NCI-H526 treated with DMSO at 0.1 percent for 48 hours (cell line): ENCODE measurements at regions not wholly inside any gene's neighbourhood (a gene's known extent, or its start where the extent isn't known, plus 50 kb on each side); places are given as distances from the start of the nearest gene placed in this dataset.
"Not testable (repeated sequence)": the region's sequence is repeated elsewhere in the genome, so short reads cannot be mapped to it uniquely, and the experiment has no call there.

Experiments
- DNase-seq: peaks from one replicate; lab custom pipeline; 2025; lab: John Stamatoyannopoulos, UW

DNA sequence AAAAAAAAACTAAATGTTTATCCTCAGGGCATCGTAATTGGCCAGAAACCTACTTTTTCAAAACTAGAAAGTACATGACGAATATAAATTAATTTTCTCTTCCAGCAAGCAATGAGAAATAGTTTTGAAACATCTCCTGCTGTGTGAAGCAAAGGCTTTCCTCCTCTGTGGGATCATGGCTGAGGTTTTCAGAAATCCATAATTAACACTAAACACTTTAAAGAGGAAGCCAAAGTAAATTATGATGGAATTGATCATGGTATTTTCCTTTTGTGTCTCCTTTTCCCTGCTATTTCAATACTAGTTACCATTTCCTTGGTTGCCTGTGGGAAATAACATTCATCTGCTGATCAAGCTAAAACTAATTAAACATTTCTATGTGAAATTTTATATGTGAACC, 1413.8 kb upstream of the PCDH20 start:
- DNase-seq, result no peak

DNA sequence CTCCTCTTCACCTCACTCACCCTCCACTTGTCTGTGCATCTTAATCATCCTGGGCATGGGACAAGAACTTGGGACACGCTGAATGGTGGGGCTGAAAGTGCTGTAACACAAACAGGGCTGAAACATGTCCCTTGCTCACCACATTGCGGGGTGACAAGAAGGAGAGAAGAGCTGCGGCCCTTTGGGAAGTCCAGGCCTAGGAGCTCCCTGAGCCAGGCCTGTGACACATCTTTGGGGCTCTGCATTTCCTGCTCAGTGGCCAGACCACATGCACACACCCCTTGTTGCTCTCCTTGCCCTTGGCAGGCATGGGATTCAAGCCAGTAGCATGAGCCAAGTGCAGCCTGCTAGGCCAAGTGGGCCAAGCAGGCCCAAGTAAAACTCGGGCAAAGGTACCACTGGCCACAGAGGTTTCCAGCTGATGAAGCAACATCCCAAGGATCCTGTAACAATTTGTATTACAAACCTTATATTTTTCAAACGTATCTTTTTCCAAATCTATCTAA, 1384.3 kb upstream of the PCDH20 start:
- no peak for DNase-seq

- DNase-seq, result no peak
These were observed 1383.4 kb upstream of the PCDH20 start for GRCh38 chr13:62799038-62799535.

- no peak for DNase-seq
These were observed 1378.2 kb upstream of the PCDH20 start for GRCh38 chr13:62793850-62794249.

DNA sequence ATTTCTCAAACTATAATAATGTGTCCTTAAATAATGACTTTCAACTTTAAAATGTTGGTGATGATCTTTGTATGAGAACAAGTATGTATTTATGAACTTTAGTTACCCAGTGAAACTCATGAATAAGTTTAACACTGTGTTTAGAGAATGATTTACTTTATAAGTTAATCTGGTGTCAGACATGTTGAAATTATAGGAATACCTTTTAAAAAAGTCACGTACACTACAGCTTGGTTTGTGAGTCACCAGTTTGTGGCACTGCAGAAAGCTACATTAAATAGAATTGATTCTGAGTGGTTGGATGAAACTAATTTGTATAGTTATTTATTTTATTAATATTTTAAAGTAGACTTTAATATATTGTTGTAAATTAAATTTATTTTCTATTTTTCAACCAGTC, 1366.2 kb upstream of the PCDH20 start:
- no peak for DNase-seq

DNA sequence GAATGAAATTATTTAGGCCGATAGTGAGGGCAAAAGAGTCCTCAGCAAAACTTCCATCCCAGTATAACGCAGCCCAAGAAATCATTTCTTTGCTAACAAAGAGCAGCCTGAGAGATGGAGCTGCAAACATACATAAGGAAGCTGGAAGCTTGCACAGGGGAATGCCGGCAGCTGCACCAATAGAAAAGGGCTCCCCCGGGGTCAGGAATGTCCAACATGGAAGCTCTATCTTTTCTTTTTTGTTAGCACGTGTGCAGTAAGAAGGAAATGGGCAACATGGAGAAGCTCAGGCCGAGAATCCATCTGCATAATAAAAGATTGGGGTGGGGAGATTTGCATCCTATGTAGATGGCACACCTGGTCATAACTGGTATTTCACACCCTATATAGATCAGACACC, 1363.5 kb upstream of the PCDH20 start:
- no peak for DNase-seq

- no peak for DNase-seq
These were observed 1351.8 kb upstream of the PCDH20 start for GRCh38 chr13:62767473-62767872.

DNA sequence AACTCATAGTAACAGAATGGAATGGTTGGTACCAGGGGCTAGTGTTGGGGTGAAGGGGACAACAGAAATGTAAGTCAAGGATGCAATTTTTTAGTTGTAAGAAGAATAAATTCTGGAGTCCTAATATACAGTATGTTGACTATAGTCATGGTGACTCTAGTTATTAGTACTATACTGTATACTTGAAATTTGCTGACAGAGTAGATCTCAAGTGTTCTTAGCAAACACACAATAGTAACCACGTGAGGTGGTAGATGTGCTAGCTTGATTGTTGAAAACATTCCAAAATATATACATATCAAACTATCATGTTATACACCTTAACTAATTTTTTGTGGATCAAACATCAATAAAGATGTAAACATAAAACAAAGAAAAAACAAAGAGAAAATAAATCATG, 1345.1 kb upstream of the PCDH20 start:
- no peak for DNase-seq

- no peak for DNase-seq
These were observed 1332.0 kb upstream of the PCDH20 start for GRCh38 chr13:62747629-62748028.

DNA sequence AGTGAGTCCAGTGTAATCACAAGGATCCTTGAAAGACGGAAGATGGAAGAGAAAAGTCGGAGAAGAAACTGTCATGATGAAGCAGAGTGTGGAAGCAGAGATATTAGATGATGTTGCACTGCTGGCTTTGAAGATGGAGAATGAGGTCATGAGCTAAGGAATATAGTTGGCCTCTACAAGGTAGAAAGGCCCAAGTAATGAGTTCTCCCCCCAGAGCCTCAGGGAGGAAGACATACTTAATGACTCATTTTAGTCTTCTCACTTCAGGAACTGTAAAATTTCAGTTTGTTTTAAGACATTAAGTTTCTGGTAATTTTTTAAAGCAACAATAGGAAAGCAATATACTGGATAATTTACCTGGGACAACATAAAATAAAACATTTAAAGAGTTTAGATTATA, 1331.5 kb upstream of the PCDH20 start:
- DNase-seq, result no peak

- DNase-seq, result not testable (repeated sequence)
These were observed 1314.1 kb upstream of the PCDH20 start for GRCh38 chr13:62729746-62730145.

DNA sequence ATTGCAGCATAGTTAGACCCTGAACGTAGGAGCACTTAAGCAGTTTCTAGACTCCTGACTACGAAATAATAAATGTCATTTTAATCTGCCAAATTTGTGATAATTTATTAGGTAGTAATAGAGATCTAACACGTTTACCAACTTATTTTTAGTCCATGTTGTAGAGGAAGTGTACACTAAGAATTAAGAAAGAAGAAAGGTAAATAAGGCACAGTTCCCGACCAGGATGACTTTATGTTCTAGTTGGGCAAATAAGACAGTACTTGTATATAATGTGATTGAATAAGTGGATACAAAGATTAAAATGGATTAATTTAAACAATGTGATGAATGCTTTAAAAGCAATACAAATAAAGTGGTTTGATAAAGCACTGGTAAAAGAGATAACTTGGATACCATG, 1306.2 kb upstream of the PCDH20 start:
- DNase-seq, result no peak

GRCh38 chr13:62711948-62712347, 1296.3 kb upstream of the PCDH20 start:
- DNase-seq, result not testable (repeated sequence)

DNA sequence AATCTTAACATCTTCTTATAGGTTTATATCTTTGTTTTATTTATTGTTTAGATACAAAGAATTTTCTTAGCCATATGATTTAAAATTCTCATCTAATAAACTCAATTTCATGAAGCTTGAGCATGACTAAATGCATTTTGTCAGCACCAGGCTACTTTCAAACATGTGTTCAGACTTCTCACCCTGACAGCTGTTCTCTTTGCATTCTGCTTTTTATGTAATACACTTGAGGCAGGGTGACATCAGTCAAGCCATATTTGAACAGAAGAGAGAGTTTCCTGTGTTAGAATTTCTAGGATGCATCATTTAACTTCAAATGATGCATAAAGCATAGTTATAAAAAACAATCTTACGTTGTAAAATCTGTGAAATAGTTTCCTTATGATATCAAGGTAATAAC, 1295.1 kb upstream of the PCDH20 start:
- DNase-seq, result no peak

GRCh38 chr13:62706048-62706447, 1290.4 kb upstream of the PCDH20 start:
- DNase-seq, result no peak

- no peak for DNase-seq
These were observed 1289.2 kb upstream of the PCDH20 start for GRCh38 chr13:62704875-62705274.

GRCh38 chr13:62702502-62702901, 1286.9 kb upstream of the PCDH20 start:
- DNase-seq, result peak; percentile 19

GRCh38 chr13:62697701-62698100, 1282.1 kb upstream of the PCDH20 start:
- DNase-seq, result no peak

DNA sequence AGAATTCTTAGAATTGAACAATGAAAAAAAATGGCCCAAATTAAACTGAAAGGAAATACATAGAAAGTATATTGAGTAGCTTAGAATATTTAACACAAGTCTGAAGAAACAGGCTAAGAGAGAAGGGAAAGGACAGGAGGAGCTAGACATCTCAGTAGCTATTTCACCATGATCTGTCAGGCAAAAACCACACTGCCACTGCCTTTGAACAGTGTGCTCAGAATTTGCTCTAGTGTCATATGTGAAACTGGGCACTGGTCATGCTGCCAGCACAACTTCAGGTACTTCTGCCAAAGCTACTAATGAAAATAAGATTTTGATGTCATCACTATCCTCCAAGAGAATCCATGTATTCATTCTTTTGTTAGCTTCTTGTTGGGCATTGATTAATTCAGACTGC, 1280.8 kb upstream of the PCDH20 start:
- DNase-seq, result no peak

DNA sequence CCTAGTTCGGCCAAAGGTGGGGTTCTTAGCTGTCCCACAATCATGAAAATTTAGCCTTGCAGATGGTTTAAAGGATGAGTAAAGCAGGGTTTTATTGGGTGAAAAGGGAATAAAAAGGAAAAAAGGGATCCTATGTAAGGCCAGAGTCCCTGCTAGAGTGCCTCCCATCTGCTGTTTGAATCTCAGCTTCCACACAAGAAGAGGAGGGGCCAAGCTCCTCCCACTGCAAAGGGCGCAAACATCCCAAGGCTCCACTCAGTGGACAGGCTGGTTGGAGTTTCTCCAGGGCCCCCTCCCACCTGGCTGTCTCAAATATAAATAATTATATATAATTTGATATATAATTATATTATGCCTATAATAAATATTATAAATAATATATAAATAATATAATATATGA, 1272.1 kb upstream of the PCDH20 start:
- no peak for DNase-seq

DNA sequence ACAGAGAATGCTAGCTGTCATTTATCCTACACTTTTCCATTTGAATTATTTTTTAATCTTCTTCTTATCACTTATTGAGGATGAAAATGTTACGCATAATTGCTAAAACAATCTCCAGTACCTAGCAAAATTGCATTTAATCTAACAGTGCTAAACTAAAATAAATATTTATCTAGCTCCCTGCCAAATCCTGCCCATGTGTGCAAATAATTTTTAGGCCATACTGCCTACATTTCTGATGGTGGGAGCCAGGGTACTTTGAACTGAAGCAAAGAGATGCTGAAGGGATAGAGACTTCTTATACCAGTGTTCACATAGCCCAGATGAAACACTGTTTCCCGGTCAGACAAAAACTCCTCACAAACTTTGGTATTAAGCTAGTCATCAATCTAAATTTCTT, 1268.7 kb upstream of the PCDH20 start:
- no peak for DNase-seq

DNA sequence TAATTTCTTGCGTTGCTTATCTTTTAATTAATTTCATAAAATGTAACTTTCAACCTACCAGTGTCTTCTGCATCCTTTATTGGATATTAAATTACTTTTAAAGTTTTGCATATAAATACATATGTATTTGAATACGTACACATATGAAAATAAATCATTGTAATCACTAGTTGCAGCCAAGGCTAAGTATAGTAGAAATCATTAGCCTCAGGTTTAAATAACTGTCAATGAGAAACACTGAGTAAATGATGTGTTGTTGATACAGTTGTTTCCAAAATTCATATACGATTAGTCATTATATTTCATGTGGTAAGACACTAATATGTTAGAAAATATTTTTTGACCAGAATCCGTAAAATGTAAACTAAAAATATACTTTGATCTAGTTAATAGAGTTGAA, 1267.1 kb upstream of the PCDH20 start:
- peak; percentile 78 for DNase-seq

GRCh38 chr13:62678039-62678438, 1262.4 kb upstream of the PCDH20 start:
- DNase-seq, result no peak

- no peak for DNase-seq
These were observed 1248.1 kb upstream of the PCDH20 start for GRCh38 chr13:62663767-62664166.

DNA sequence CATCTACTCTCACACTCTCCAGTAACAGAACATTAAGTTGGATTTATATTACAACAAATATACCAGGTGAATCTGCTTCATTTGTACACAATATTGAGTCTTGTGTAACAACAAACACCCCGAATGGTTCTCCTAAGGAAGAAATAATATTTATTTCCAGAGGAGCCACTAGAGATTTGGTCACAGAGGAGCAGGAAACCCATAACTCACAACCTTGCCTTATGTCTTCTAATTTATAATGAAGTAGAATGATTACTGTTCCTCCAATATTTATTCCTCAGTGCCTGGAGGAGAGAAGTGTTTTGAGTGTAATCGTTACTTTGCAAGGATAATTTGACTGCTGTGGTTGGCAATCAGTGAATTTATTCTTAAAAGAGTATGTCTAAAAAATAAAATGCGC, 1243.7 kb upstream of the PCDH20 start:
- DNase-seq, result no peak
